T-helper 1 cell treated with Interleukin-12 subunit alpha and Interleukin-12 subunit beta and Interleukin-4 antibody, amounts not matched to agents 30 μg/mL and 1 μg/mL, for 36 hours (primary cell): ENCODE measurements at regions not wholly inside any gene's neighbourhood (a gene's known extent, or its start where the extent isn't known, plus 50 kb on each side); places are given as distances from the start of the nearest gene placed in this dataset.

Experiments used
- H3K27ac Mint-ChIP-seq: one replicate; pipeline ENCODE4 v1.8.0; 2021; ENCODE audit warnings: mild to moderate bottlenecking, mixed read lengths
- H3K27me3 Mint-ChIP-seq: one replicate; pipeline ENCODE4 v1.8.0; 2021; ENCODE audit warnings: low read depth, mixed read lengths
- H3K36me3 Mint-ChIP-seq: one replicate; pipeline ENCODE4 v1.8.0; 2021; ENCODE audit warnings: low read depth, mixed read lengths
- H3K4me1 Mint-ChIP-seq: one replicate; pipeline ENCODE4 v1.8.0; 2021; ENCODE audit warnings: low read depth, mixed read lengths
- H3K4me3 Mint-ChIP-seq: one replicate; pipeline ENCODE4 v1.8.0; 2021; ENCODE audit warnings: mild to moderate bottlenecking, moderate library complexity, mixed read lengths
- H3K9me3 Mint-ChIP-seq: one replicate; pipeline ENCODE4 v1.8.0; 2021; ENCODE audit warnings: mixed read lengths

DNA sequence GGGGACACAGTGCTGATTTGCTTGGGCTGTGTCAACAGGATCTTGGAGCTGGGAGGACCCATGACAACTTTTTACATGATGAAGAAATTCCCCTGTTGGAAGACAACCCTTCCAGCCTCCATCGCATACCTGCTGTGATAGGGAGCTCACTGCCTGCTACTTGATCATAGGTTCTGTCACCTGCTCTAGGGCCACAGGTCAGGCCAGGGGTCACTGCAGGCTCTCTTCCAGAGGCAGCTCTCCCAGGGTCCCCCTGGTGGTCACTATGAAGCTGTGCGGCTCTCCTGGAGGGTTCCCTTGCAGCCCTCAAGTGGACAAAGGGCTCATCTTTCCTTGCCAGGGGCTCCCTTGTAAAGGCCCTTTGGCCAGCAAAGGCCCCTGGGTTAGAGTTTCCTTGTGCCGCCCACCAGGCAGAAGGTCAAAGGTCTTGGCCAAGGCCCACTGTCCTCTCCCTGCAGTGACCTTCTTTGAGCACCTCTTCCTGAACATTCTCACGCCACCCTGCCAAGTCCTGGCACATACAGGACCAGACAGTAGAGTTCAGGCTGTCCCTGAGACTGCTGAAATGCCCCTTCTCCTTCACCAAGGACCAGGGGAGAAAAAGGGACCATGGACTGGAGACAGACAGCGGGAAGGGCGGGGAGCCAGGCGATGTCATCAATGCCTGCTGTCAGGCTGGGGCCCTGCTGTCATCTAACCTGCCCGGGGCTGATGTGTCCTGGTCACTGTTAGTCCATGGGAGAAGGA is 345.1 kb downstream of the DYSF start:
- H3K36me3 Mint-ChIP-seq, result no peaks in the 10 kb centered on the region
- H3K4me1 Mint-ChIP-seq, result no peaks in the 10 kb centered on the region
- no peak overlapping the region for H3K4me3 Mint-ChIP-seq
- H3K27ac Mint-ChIP-seq, result no peak overlapping the region
- H3K9me3 Mint-ChIP-seq, result no peaks in the 10 kb centered on the region
- no peaks in the 10 kb centered on the region for H3K27me3 Mint-ChIP-seq

DNA sequence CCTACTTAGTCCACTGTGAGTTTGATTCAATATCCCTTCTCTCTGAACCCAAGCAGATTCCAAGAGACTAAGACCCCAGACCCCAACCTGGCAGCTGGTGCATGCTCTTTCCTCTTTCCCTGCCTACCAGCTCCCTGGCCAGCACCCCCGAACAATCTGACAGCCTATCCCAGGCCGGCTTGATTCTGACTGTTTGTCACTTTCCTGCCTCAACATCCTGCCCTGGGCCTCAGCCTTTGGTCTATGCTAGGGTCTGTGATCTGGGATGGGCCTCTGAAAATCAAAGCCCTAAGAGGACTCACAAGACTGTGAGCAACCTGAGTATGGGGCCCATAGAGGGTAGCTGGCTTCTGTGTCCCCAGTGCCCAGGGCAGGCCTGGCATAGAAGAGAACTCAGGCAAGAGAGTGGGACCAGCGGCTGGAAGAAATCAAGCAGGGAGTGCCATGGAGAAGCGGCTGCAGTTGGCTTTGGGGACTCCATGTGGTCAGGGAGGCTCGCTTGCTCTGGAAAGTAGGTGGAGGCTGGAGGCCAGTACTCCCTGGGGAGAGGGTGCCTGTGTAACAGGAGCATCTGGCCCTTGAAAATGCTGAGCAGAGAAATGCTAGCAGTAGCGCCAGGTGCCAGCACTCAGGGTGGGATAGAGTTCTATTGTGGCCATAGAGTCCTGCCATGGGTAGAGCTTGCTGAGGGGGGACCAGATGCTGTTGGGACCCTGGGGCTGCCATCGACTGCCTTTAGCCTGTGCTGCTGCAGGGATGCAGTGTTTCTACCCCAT is 343.9 kb downstream of the DYSF start:
- no peaks in the 10 kb centered on the region for H3K9me3 Mint-ChIP-seq
- no peak overlapping the region for H3K27ac Mint-ChIP-seq
- no peak overlapping the region for H3K4me3 Mint-ChIP-seq
- no peaks in the 10 kb centered on the region for H3K27me3 Mint-ChIP-seq
- H3K4me1 Mint-ChIP-seq, result no peaks in the 10 kb centered on the region
- H3K36me3 Mint-ChIP-seq, result no peaks in the 10 kb centered on the region

- no peak overlapping the region for H3K4me3 Mint-ChIP-seq
- H3K27ac Mint-ChIP-seq, result no peak overlapping the region
- H3K27me3 Mint-ChIP-seq, result no peaks in the 10 kb centered on the region
- H3K4me1 Mint-ChIP-seq, result no peaks in the 10 kb centered on the region
- no peaks in the 10 kb centered on the region for H3K9me3 Mint-ChIP-seq
- no peaks in the 10 kb centered on the region for H3K36me3 Mint-ChIP-seq
Measured at GRCh38 chr2:71796174-71796593, 342.8 kb downstream of the DYSF start.

DNA sequence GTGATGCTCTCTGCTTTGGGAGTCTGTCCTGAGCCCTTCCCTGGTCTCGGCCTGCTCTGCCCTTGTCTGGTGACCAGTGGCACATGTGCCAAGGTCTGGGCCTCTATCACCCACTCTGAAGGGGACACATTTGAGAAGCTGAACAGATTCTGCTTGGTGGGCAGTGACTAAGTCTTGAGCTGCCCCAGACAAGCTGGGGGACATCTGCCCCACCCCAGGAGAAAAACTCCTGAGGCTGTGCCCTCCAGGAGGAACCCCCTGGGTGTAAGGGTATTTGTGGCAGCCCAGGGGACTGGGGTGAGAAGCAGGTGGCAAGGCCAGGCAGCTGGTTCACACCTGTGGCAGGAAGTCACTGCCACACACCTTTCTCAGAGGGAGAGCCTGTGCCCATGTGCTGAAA is 342.1 kb downstream of the DYSF start:
- no peaks in the 10 kb centered on the region for H3K9me3 Mint-ChIP-seq
- H3K4me1 Mint-ChIP-seq, result no peaks in the 10 kb centered on the region
- no peak overlapping the region for H3K4me3 Mint-ChIP-seq
- no peaks in the 10 kb centered on the region for H3K27me3 Mint-ChIP-seq
- H3K27ac Mint-ChIP-seq, result no peak overlapping the region
- H3K36me3 Mint-ChIP-seq, result no peaks in the 10 kb centered on the region

DNA sequence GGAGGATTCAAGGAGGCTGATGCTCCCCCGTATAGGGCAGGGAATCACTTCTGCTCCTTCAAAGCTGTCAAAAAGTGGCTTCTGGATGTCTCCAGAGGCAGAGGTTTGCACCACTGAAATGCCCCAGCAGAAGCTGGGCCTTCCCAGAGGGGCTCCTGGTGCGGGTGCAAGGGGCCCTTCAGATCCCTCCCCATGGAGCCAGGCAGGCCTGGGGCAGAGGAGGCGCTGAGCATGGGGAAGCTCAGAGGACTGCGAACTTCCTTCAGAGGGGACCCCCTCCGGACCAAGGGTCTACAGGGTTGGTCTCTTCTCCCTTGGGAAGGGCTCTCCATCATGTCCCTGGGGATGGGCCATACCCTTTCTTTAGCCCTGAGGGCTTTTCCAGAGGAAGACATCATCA is 341.2 kb downstream of the DYSF start:
- no peaks in the 10 kb centered on the region for H3K4me1 Mint-ChIP-seq
- H3K9me3 Mint-ChIP-seq, result no peaks in the 10 kb centered on the region
- no peaks in the 10 kb centered on the region for H3K27me3 Mint-ChIP-seq
- no peak overlapping the region for H3K4me3 Mint-ChIP-seq
- H3K27ac Mint-ChIP-seq, result no peak overlapping the region
- H3K36me3 Mint-ChIP-seq, result no peaks in the 10 kb centered on the region

GRCh38 chr2:71793926-71794325 is 340.6 kb downstream of the DYSF start:
- no peaks in the 10 kb centered on the region for H3K4me1 Mint-ChIP-seq

DNA sequence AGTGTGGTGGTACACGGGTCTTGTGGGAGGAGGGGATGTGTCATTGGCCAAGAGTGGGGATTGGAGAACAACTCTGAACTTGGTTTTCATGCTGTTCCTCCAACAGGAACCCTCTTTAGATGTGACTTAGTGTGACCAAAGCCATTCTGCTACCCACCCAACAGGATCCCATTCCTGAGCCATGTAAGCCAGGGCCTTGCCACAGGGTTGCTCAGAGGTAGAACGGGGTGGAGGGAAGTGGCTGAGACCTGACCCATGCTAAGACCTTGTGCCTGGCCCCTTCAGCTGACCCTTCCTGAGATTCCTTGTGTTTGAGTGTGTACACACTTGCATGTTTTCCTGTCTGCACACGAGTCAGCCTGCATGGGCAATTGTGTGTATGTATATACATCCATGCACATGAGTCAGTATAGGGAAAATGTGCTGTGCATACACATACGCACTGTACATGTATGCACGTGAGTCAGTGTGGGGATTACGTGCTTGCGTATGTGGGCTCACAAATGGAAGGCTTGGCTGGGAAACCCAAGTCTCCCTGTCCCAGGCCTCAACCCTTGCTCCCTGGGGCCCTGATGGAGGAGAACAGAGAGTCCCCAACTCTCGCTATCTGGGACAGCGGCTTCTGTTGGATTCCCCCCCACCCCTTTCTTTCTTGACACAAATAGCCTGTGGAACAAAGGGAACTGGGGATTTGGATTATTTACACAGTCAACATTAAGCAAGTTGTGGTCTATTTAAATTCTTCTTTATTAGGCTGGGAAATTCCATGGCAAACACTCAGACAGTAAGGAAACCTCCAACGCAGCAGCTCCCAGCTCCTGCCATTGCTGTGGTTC is 339.8 kb downstream of the DYSF start:
- Mint-ChIP-seq H3K36me3 (no peaks in the 10 kb centered on the region), H3K4me3 (no peak overlapping the region), H3K27ac (no peak overlapping the region), H3K4me1 (no peaks in the 10 kb centered on the region), H3K27me3 (no peaks in the 10 kb centered on the region), H3K9me3 (no peaks in the 10 kb centered on the region)

More at GRCh38 chr2:71793926-71794325, 340.6 kb downstream of the DYSF start:
- Mint-ChIP-seq H3K27me3 (no peaks in the 10 kb centered on the region), H3K9me3 (no peaks in the 10 kb centered on the region), H3K4me3 (no peak overlapping the region), H3K27ac (no peak overlapping the region), H3K36me3 (no peaks in the 10 kb centered on the region)

DNA sequence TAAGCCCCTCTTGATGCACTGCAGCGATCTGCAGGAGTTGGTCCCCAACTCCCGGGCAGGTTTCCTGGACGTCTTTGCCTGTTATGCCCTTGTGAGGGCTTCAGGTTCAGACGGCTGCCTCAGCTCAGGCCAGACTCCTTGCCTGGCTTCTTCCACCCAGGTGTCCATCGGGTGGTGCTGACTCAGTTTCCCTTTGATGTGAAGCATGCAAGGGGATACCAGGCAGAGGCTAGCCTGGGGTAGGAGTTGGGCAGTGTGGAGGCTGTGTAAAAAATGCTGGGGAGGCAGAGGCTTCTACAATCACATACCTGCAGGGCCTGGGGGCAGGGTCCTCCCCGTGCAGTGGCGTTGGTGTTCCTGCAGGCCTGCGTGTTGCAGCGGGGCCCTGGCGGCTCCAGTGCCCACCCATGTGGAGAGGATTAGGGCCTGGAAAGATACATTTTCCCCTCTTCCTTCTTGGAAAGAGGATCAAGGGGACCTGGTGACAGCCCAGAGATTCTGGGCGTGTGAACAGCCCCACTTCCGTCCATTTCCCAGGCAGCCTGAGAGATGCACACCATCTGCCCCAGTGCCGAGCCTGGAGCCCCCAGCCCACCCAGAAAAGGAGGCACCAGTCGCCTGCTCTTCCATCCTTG is 338.3 kb downstream of the DYSF start:
- Mint-ChIP-seq H3K4me3 (no peak overlapping the region), H3K9me3 (no peaks in the 10 kb centered on the region), H3K36me3 (no peaks in the 10 kb centered on the region), H3K27ac (no peak overlapping the region), H3K4me1 (no peaks in the 10 kb centered on the region), H3K27me3 (no peaks in the 10 kb centered on the region)

DNA sequence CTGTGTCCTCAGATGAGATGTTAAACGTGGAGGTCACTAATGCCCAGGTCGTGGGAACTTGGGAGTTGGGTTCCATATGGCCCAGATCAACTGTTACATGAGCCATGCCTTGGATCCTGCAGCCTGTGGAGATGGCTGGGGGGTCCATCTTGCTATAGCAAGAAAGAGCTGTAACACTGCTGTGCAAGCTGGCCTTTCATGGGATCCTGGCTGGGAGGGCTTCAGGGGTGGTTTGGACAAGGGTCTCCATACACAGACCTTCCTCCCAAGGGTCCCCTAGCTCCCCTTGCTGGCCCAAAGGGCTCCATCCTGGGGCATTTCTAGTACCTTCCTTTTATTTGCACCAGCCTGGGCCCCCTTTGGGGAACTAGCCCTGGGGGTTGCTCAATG is 337.7 kb downstream of the DYSF start:
- Mint-ChIP-seq H3K4me1 (no peaks in the 10 kb centered on the region), H3K27ac (no peak overlapping the region), H3K36me3 (no peaks in the 10 kb centered on the region)

DNA sequence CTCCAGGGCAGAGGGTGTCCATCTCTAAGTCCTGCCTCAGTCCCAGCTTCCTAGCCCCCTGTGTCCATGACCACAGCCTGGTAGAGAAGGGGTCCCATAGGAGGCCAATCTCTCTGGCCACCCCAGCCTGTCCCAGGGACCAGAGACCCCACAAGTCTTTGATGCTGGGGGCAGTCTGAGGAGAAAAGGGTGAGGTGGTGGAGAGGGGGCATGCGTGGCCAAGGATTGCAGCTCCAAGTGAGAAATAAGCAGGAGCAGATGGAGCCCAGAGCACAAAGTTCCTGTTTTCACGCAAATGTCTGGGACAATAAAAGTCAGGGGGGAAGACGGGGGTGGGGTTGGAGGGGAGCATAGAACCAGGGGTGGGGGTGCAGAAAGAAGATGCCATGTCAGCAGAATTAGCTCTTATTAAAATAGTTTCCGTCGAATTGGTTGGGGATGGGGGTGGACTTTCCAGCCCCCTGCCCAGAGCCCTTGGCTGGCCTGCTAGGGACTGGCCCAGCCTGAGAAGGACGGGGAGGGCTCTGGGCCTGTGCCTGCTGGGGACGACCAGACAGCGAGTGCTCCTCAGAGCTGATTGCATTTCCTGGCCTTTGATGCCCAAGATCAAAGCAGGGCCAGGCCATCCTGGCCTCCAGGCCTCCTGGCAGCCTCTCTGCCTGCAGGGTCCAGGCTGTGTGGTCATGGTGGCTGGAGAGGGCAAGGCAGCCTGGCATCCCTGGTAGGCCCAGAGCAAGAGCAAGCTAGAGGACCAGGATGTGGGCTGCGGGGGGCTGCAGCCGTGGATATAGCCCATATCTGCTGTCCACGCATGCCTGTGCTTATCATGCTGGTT is 337.1 kb downstream of the DYSF start:
- no peaks in the 10 kb centered on the region for H3K36me3 Mint-ChIP-seq
- no peak overlapping the region for H3K4me3 Mint-ChIP-seq
- H3K4me1 Mint-ChIP-seq, result no peaks in the 10 kb centered on the region
- no peaks in the 10 kb centered on the region for H3K9me3 Mint-ChIP-seq
- H3K27me3 Mint-ChIP-seq, result no peaks in the 10 kb centered on the region
- H3K27ac Mint-ChIP-seq, result no peak overlapping the region

More for the DNA sequence above, 337.7 kb downstream of the DYSF start:
- no peaks in the 10 kb centered on the region for H3K27me3 Mint-ChIP-seq
- H3K4me3 Mint-ChIP-seq, result no peak overlapping the region
- H3K9me3 Mint-ChIP-seq, result no peaks in the 10 kb centered on the region

DNA sequence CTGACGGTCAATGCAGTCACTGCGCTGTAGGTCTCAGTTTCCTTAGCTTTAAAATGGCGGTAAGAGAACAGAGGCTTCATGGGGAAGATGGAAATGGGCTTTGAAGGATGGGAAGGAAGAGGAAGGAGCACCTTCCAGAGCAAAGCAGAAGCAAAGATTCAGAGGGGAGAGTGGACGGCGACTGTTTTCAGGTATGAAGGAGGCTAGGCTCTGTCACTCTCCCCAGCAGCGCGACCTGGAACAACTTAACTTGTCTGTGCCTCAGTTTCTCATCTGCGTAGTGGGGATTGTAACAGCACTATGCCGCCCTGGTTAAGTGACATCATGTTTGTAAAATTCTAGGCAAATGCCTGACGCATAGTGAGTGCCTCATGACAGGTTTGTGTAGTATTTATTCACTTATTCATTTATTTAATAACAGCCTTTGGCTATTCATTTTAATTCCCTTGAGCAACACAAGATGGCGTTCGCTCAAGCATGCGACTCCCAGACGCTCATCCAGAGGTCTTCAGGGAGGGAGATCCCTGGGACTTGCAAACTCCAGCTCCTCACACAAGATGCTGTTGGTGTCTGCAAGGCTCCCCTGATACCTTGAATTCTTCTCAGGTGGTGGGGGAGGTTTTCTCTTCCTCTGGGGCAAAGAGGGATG is 336.3 kb downstream of the DYSF start:
- H3K36me3 Mint-ChIP-seq, result no peaks in the 10 kb centered on the region
- no peak overlapping the region for H3K4me3 Mint-ChIP-seq
- H3K9me3 Mint-ChIP-seq, result no peaks in the 10 kb centered on the region
- no peak overlapping the region for H3K27ac Mint-ChIP-seq
- H3K27me3 Mint-ChIP-seq, result no peaks in the 10 kb centered on the region
- no peaks in the 10 kb centered on the region for H3K4me1 Mint-ChIP-seq

DNA sequence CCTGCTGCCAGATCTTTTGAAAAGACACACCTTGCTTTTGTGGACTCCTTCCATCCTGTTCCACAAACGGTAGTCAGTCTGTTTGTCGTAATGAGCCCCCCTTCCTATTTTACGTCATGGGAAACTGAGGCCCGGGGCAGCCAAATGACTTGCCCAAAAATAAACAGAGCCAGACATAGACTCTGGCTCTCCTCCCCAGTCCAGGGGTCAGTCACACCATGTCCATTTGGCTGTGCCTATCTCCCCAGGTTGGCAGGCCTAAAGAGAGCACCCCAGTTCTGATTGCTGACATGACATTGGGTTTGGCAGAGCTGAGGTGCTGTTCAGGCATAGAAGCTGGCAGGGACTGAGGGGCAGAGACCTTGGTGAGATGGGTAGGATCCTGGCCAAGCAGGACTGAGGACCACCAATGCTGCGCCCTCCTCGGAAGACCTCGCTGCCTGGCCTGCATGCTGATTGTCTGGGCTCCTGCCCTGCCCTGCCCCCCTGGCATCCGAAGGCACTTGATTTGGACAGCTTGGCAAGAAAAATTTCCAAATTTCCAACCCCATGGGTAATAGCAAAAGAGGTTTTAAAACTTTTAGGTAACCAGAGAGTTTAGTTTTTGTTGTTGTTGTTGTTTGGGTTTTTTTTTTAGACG is 335.4 kb downstream of the DYSF start:
- Mint-ChIP-seq H3K9me3 (no peaks in the 10 kb centered on the region), H3K36me3 (no peaks in the 10 kb centered on the region), H3K4me1 (no peaks in the 10 kb centered on the region), H3K27ac (no peak overlapping the region), H3K27me3 (no peaks in the 10 kb centered on the region), H3K4me3 (no peak overlapping the region)

DNA sequence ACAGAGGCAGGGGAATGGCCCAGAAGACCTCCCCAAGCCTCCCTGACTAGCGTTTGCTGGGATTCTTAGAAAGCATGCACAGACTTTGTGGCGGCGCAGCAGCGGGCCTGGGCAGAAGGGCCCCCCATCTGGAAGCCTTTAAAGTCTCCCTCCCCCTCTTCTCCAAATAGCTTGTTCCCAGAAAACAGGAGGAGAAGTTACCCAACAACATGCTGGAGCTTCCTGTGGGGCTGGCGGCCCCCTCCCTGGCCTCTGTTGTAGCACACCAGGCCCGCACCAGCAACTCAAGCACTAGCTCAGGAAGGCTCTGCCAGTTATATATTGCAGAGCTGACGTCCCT is 334.8 kb downstream of the DYSF start:
- no peaks in the 10 kb centered on the region for H3K27me3 Mint-ChIP-seq
- no peaks in the 10 kb centered on the region for H3K36me3 Mint-ChIP-seq

More for the DNA sequence above, 334.8 kb downstream of the DYSF start:
- H3K9me3 Mint-ChIP-seq, result no peaks in the 10 kb centered on the region
- H3K27ac Mint-ChIP-seq, result no peak overlapping the region
- H3K4me1 Mint-ChIP-seq, result no peaks in the 10 kb centered on the region
- H3K4me3 Mint-ChIP-seq, result no peak overlapping the region
